Ovary (tissue), 3 donors: ENCODE measurements at regions not wholly inside any gene's neighbourhood (a gene's known extent, or its start where the extent isn't known, plus 50 kb on each side); places are given as distances from the start of the nearest gene placed in this dataset.

Experiments used
- CTCF ChIP-seq, 3 donors: fragments of 450-650 bp in 2 of 3; fragments of 200-600 bp in 1 of 3; IDR thresholded peaks; one replicate each; pipeline versions ENCODE4 v1.5.1 to v1.8.0; 2016 to 2022; ENCODE audit warnings: antibody characterized with exemption in 3 of 3, mild to moderate bottlenecking in 1 of 3
- EP300 ChIP-seq: sonication (generic); formaldehyde crosslinking; IDR thresholded peaks from one replicate; pipeline ENCODE4 v1.6.1; 2017; ENCODE audit warnings: antibody characterized with exemption
- donor health status: DM: no; HTN: no; CAD: no.

GRCh38 chr5:105503950-105504349 is 1941.4 kb upstream of the NUDT12 start:
- no peak for TF ChIP-seq CTCF (IDR thresholded peaks at IDR 0.05)
- TF ChIP-seq EP300: no peak
